ENCODE measurements at regions not wholly inside any gene's neighbourhood (a gene's known extent, or its start where the extent isn't known, plus 50 kb on each side); places are given as distances from the start of the nearest gene placed in this dataset.

- no peak overlapping the region for H3K27ac ChIP-seq
- TF ChIP-seq ZFX (IDR thresholded peaks at IDR 0.05; ENCODE audit: borderline replicate concordance), result no peak
- no peak for TF ChIP-seq CTCF (IDR thresholded peaks at IDR 0.05)
Measured at GRCh38 chr6:140040396-140040795, 665.9 kb upstream of the CITED2 start.

- no peak overlapping the region for H3K27ac ChIP-seq
- no peak for TF ChIP-seq ZFX (IDR thresholded peaks at IDR 0.05; ENCODE audit: borderline replicate concordance)
- TF ChIP-seq CTCF (IDR thresholded peaks at IDR 0.05), result no peak
Measured at GRCh38 chr6:140039364-140039763, 664.9 kb upstream of the CITED2 start.

- TF ChIP-seq CTCF (IDR thresholded peaks at IDR 0.05) (no peak), ZFX (IDR thresholded peaks at IDR 0.05; ENCODE audit: borderline replicate concordance) (no peak)
- no peak overlapping the region for H3K27ac ChIP-seq
Measured at GRCh38 chr6:140036196-140036595, 661.7 kb upstream of the CITED2 start.

GRCh38 chr6:140032189-140032588 is 657.7 kb upstream of the CITED2 start:
- H3K27ac ChIP-seq, result no peak overlapping the region
- TF ChIP-seq CTCF (IDR thresholded peaks at IDR 0.05) (no peak), ZFX (IDR thresholded peaks at IDR 0.05; ENCODE audit: borderline replicate concordance) (no peak)

- TF ChIP-seq ZFX (IDR thresholded peaks at IDR 0.05; ENCODE audit: borderline replicate concordance) (no peak), CTCF (IDR thresholded peaks at IDR 0.05) (no peak)
- H3K27ac ChIP-seq, result no peak overlapping the region
Measured at GRCh38 chr6:140029551-140029950, 655.1 kb upstream of the CITED2 start.

- TF ChIP-seq ZFX (IDR thresholded peaks at IDR 0.05; ENCODE audit: borderline replicate concordance), result no peak
- TF ChIP-seq CTCF (IDR thresholded peaks at IDR 0.05), result no peak
- no peak overlapping the region for H3K27ac ChIP-seq
Measured at GRCh38 chr6:140027219-140027618, 652.8 kb upstream of the CITED2 start.

GRCh38 chr6:140026546-140026945 is 652.1 kb upstream of the CITED2 start:
- TF ChIP-seq CTCF (IDR thresholded peaks at IDR 0.05), result no peak
- no peak for TF ChIP-seq ZFX (IDR thresholded peaks at IDR 0.05; ENCODE audit: borderline replicate concordance)
- no peak overlapping the region for H3K27ac ChIP-seq
